GM12891 (cell line): ENCODE measurements at regions not wholly inside any gene's neighbourhood (a gene's known extent, or its start where the extent isn't known, plus 50 kb on each side); places are given as distances from the start of the nearest gene placed in this dataset.

Experiments used
- POLR2A ChIP-seq: IDR thresholded peaks from 2 replicates; pipeline ENCODE4 v1.6.1; 2011; ENCODE audit warnings: low read depth, low read length, control low read depth
- POLR2AphosphoS5 ChIP-seq: IDR thresholded peaks from 2 replicates; pipeline ENCODE4 v1.6.1; 2011; ENCODE audit warnings: low read depth, low read length, control low read depth
- POU2F2 ChIP-seq: IDR thresholded peaks from 2 replicates; pipeline ENCODE4 v1.6.1; 2011; ENCODE audit warnings: low read depth, mild to moderate bottlenecking, control low read depth, low read length, moderate library complexity
- SPI1 ChIP-seq: IDR thresholded peaks from 2 replicates; pipeline ENCODE4 v1.6.1; 2011; ENCODE audit warnings: low read depth, low read length, control low read depth
- TAF1 ChIP-seq: IDR thresholded peaks from 2 replicates; pipeline ENCODE4 v1.6.1; 2011; ENCODE audit warnings: low read depth, low read length, control low read depth

DNA sequence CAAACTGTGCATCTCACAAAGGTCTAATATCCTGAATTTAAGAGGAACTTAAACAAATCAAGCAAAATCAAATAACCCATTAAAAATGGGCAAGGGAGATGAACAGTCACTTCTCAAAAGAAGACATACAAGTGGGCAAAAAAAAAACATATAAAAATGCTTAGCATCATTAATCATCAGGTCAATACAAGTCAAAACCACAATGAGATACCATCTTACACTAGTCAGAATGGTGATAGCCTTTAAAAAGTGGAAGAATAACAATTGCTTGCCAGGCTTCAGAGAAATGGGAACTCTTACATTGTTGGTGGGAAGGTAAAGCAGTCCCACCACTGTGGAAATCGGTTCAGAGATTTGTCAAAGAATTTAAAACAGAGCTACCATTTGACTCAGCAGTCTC lies 646.7 kb upstream of the PTCHD4 start:
- no peak for TF ChIP-seq POLR2A
- no peak for TF ChIP-seq SPI1
- no peak for TF ChIP-seq TAF1
- no peak for TF ChIP-seq POLR2AphosphoS5
- no peak for TF ChIP-seq POU2F2
